HG03097 (cell line): ENCODE measurements at regions not wholly inside any gene's neighbourhood (a gene's known extent, or its start where the extent isn't known, plus 50 kb on each side); places are given as distances from the start of the nearest gene placed in this dataset.
"Not testable (repeated sequence)": the region's sequence is repeated elsewhere in the genome, so short reads cannot be mapped to it uniquely, and the experiment has no call there.

ENCODE experiments used
- ATAC-seq: cut with Tn5 transposase; IDR thresholded peaks from one replicate; pipeline ENCODE4 v1.9.1; 2021; ENCODE audit not compliant: unreplicated experiment, low FRiP score

GRCh38 chr10:80697926-80698325, 160.2 kb downstream of the SH2D4B start:
- ATAC-seq, result no peak

GRCh38 chr10:80699602-80700039, 161.9 kb downstream of the SH2D4B start:
- peak; percentile 81 for ATAC-seq

DNA sequence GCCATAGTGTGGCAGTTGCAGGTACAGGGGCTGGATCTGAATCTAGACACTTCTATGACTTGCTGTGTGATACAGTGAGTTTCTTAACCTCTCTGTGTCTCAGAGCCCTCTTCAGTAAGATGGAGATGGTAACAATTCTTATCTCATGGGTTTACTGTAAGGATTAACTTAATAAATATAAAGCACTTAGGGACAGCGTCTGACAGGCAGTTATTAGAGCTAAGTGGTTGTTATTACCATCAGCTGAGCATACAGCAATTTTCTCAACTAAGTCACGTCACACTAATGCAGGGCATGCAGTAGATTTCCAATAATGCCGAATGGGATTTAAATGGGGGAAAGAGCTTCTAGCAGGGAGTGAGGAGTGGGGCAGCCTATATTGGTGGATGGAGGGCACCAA, 162.6 kb downstream of the SH2D4B start:
- ATAC-seq, result no peak

- no peak for ATAC-seq
These were observed 163.2 kb downstream of the SH2D4B start for GRCh38 chr10:80700760-80701444.

GRCh38 chr10:80701706-80702105, 164.0 kb downstream of the SH2D4B start:
- ATAC-seq, result no peak

DNA sequence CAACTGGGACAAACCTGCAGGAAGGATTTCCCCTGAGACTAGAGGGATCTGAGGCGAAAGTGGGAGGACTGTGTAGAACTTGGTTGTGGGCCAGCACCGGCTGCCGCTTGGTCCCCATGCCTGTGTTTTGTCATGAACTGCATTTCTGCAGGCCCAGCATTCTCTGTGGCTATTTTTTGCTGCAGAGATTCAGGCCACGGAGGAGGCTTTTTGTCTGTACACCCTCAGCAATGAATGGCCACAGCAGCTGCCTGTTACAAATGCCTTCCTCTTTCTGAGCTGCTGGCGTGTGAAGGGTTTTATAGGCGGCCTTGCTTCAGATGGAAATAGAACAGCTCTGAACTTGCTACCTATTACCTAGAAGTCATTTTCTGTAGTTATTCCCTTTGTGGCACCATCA, 164.4 kb downstream of the SH2D4B start:
- no peak for ATAC-seq

GRCh38 chr10:80705899-80706298, 168.2 kb downstream of the SH2D4B start:
- ATAC-seq, result no peak

DNA sequence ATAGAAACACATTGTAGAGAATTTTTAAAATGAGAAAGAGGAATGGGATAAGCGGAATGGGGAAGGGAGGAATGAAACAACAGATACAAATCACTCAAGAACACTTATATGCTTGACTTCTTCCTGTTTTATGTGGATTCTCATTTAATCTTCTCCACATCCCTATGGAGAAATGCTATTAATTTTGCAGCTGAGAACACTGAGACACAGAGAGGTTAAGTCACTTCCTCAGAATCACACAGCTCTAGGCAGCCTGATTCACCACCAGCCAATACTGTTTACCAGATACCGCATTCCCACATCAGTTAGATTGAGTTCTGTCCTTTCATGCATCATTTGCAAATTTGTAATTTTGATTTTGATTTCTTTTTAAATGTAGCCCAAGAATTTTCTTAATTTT, 170.5 kb downstream of the SH2D4B start:
- ATAC-seq, result no peak

GRCh38 chr10:80708808-80709207, 171.1 kb downstream of the SH2D4B start:
- no peak for ATAC-seq

DNA sequence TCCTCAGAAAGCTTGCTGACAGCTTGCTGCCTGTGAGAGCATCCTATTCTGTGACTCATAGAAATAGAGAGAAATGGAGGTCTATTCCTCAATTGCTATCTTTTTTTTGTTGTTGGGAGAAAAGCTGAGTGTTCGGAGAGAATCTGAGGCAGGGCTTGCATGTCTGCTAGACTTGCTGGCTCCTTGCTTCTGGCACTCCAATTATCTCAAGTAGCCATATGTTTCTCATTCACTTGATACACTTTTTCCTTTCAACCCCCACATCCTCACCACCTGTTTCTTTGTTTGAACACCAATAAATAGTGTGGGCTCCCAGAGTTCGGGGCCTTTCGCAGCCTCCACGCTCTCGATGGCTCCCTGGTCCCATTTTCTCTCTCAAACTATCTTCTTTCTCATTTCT, 172.2 kb downstream of the SH2D4B start:
- ATAC-seq, result no peak

DNA sequence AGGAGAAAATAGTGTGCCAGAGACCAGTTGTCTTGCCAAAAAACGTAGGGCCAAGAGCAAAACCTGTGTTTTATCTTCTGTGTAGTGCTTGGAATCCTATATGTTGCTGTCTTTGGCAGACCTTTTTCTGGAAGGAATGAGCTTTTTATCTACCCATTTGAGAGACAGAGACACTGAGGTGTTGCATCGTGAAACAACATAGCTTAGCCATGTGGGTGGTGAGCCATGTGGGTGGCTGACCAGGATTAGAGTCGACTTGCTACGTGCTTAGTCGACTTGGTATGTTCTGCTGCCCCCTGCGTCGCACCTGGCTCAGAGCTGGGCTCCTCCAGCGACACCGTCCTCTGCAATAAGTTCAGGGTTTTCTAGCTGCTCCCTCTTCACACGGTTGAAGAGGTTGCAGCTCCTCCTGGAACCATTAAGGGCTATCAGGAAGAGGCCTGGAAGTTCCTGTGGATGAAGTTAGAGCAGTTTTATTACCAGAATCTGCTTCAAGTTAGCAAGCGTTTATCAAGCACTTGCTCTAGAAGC, 175.8 kb downstream of the SH2D4B start:
- no peak for ATAC-seq

GRCh38 chr10:80714566-80714965, 176.9 kb downstream of the SH2D4B start:
- ATAC-seq, result no peak

GRCh38 chr10:80718024-80718423, 180.3 kb downstream of the SH2D4B start:
- no peak for ATAC-seq

GRCh38 chr10:80719935-80720334, 182.2 kb downstream of the SH2D4B start:
- no peak for ATAC-seq

GRCh38 chr10:80720549-80720948, 182.8 kb downstream of the SH2D4B start:
- no peak for ATAC-seq

DNA sequence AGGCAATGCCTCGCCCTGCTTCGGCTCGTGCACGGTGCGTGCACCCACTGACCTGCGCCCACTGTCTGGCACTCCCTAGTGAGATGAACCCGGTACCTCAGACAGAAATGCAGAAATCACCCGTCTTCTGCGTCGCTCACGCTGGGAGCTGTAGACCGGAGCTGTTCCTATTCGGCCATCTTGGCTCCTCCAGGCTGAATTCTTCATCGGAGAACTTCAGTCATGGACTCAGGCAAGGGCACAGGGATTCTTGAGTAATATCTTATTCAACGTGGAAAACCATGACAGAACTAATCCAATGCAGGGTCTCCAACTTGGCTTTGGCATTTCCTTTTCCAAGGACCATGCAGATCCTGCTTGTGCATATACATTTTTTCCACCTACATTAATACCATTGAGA, 190.7 kb downstream of the SH2D4B start:
- not testable (repeated sequence) for ATAC-seq

DNA sequence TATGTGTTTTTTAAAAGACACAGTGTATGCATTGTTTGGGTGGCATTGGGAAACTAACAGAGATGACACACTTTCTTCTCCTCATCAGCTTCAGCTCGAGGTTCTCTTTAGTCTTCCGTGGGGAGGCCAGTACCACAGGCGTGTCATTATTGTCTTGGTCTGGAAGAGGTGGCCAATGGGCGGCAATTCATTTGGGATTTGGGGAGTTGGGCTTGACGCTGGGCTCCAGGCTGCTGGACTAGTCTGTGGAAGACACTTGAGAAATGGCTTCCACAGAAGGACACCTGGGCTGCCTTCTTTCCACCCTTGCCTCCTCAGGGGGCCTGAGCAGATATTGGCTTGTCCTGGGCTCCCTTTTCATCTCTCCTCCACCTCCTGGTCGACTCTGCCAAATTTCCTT, 192.2 kb downstream of the SH2D4B start:
- ATAC-seq, result no peak

GRCh38 chr10:80730522-80730921, 192.8 kb downstream of the SH2D4B start:
- no peak for ATAC-seq

GRCh38 chr10:80734589-80734988, 196.9 kb downstream of the SH2D4B start:
- ATAC-seq, result no peak

DNA sequence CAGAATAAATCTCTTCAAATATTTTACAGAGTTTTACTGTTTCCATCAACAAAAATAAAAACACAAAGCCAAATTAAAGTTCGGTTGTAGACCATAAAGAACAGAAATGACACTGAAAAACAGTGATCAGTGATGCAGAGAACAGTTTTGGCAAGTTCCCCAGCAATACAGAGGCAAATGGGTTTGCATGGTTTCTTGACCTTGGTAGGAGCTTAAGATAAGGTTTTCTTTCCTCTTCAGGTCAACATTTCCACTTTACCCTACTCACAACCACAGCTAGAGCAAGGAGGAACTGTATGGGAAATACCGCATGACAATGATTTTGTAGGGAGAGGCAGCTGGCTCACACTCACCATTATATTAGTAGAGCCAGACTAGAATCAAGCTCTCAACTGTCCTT, 199.5 kb downstream of the SH2D4B start:
- ATAC-seq, result no peak

- no peak for ATAC-seq
These were observed 201.6 kb downstream of the SH2D4B start for GRCh38 chr10:80739328-80739727.

DNA sequence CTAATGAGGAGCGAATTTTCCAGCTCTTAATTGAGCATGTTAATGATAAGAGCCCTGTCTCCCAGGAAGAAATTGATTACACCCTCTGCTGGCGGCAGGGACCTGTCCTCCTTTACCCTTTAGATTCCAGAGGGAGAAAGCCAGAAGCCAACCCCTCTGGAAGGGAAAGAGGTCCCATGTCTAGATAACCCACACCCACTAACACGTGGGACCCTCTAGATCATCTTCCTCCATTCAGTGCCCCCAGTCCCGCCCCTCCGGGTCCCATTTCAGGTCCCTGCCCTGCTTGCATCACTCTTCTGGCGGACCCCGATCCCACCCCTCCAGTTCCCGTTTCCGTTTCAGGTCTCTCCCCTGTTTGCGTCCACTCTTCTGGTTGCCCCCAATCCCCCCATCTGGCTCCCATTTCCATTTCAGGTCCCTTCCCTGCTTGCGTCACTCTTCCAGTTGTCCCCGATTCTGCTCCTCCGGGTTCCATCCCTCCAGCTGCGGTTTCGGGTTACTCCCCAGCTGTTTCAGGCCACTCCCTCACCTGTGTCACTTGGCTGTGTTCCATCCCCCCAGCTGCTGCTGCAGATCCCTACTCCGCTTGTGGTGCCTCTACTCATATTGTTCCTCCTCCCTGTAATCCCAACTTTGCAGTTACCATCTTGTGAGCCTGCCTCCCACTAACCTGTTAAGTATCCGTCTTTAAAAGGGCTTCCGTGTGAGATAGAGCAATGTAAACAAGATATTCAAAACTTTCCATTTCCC, 202.4 kb downstream of the SH2D4B start:
- ATAC-seq, result no peak
